22Rv1 (cell line): ENCODE measurements at regions not wholly inside any gene's neighbourhood (a gene's known extent, or its start where the extent isn't known, plus 50 kb on each side); places are given as distances from the start of the nearest gene placed in this dataset.

Experiments
- CTCF ChIP-seq: fragments of 450-650 bp; IDR thresholded peaks from 2 replicates; pipeline ENCODE4 v1.5.1; 2017; ENCODE audit warnings: mild to moderate bottlenecking
- ZFX ChIP-seq: fragments of 450-650 bp; IDR thresholded peaks from 2 replicates; pipeline ENCODE4 v1.6.1; 2017; ENCODE audit warnings: antibody characterized with exemption, borderline replicate concordance

GRCh38 chr2:42907835-42908234 is 115.5 kb upstream of the HAAO start:
- TF ChIP-seq CTCF (no peak), ZFX (no peak)
